ENCODE measurements at regions not wholly inside any gene's neighbourhood (a gene's known extent, or its start where the extent isn't known, plus 50 kb on each side); places are given as distances from the start of the nearest gene placed in this dataset.

- Mint-ChIP-seq H3K27ac (no peak overlapping the region), H3K4me1 (no peaks in the 10 kb centered on the region), H3K9me3 (peaks cover 0 to 9% (median 0%) of the 10 kb centered on the region in 7 donors), H3K4me3 (no peak overlapping the region), H3K36me3 (no peaks in the 10 kb centered on the region), H3K27me3 (ENCODE audit: low read depth in 3 of 3) (peaks cover 0 to 2% (median 1%) of the 10 kb centered on the region in 3 donors)
- no peak for TF ChIP-seq CTCF (IDR thresholded peaks at IDR 0.05)
- no peaks in the 10 kb centered on the region for H3K4me1 ChIP-seq (ENCODE audit: control insufficient read depth in 1 of 2, insufficient read depth in 2 of 2, low read length in 2 of 2)
- H3K9me3 ChIP-seq (replicated peaks in 1 of 2; ENCODE audit: control insufficient read depth in 1 of 2, insufficient read depth in 1 of 2, low read length in 2 of 2) = no peaks in the 10 kb centered on the region
- no peak overlapping the region for H3K4me2 ChIP-seq (replicated peaks; ENCODE audit: extremely low read depth, low read length, poor library complexity, severe bottlenecking)
- no peak for DNase-seq
- no peak overlapping the region for H2AFZ ChIP-seq (ENCODE audit: insufficient read depth, low read depth, low read length, poor library complexity, severe bottlenecking)
- H3K36me3 ChIP-seq (replicated peaks in 1 of 2; ENCODE audit: control insufficient read depth in 1 of 2, insufficient read depth in 2 of 2, low read length in 2 of 2) = no peaks in the 10 kb centered on the region
- intact Hi-C loops (cut with micrococcal nuclease) = no loop called here
- H3K9ac ChIP-seq (ENCODE audit: insufficient read depth, low read length, poor library complexity, severe bottlenecking) = no peak overlapping the region
- 36% methylated on average over 2 of the region's 3 CpGs for WGBS (ENCODE audit: insufficient coverage)
- no peaks in the 10 kb centered on the region for H4K20me1 ChIP-seq (ENCODE audit: insufficient read depth, low read length)
- no peaks in the 10 kb centered on the region for H3K79me2 ChIP-seq (ENCODE audit: insufficient read depth, low read length)
- H3K27ac ChIP-seq (ENCODE audit: low read depth in 1 of 2, low read length in 2 of 2) = no peak overlapping the region
- H3K4me3 ChIP-seq (replicated peaks in 1 of 3; ENCODE audit: low read depth in 2 of 3, low read length in 3 of 3) = no peak overlapping the region
- no peaks in the 10 kb centered on the region for H3K27me3 ChIP-seq (ENCODE audit: control insufficient read depth in 2 of 2, insufficient read depth in 2 of 2, low read length in 2 of 2)
Measured at GRCh38 chr1:166017395-166017794, 149.4 kb downstream of the FAM78B start.

All from CD14-positive monocyte (primary cell).